Kidney (tissue), 13 donors: ENCODE measurements at regions not wholly inside any gene's neighbourhood (a gene's known extent, or its start where the extent isn't known, plus 50 kb on each side); places are given as distances from the start of the nearest gene placed in this dataset.

ENCODE experiments used
- DNase-seq, 5 donors: peaks; one replicate each; pipeline ENCODE4 v3.0.0-alpha.2; 2013 to 2020
- FAIRE-seq: peaks from 2 replicates; lab custom pipeline; 2012; peaks lifted over from hg19 to GRCh38; lab: Jason Lieb, UNC
- H3K27ac ChIP-seq, 2 donors: one replicate each; pipeline ENCODE4 v1.7.0; 2013; ENCODE audit warnings: low read depth in 2 of 2, low read length in 2 of 2, inconsistent platforms in 1 of 2
- H3K27me3 ChIP-seq: one replicate; pipeline ENCODE4 v1.7.1; 2013; ENCODE audit warnings: low read length, inconsistent platforms; ENCODE audit not compliant: control insufficient read depth, insufficient read depth
- H3K36me3 ChIP-seq, 3 donors: one replicate each; pipeline versions ENCODE4 v1.7.0 to v1.7.1; 2013; ENCODE audit warnings: low read length in 3 of 3, control low read depth in 1 of 3, inconsistent platforms in 1 of 3; ENCODE audit not compliant: insufficient read depth in 3 of 3, control insufficient read depth in 2 of 3
- H3K4me1 ChIP-seq, 3 donors: one replicate each; pipeline versions ENCODE4 v1.7.0 to v1.7.1; 2013; ENCODE audit warnings: low read length in 3 of 3, inconsistent platforms in 1 of 3, low read depth in 1 of 3; ENCODE audit not compliant: control insufficient read depth in 2 of 3, insufficient read depth in 2 of 3
- H3K4me3 ChIP-seq, 3 donors: one replicate each; pipeline versions ENCODE4 v1.7.0 to v1.8.1; 2013; ENCODE audit warnings: low read length in 3 of 3, control low read depth in 1 of 3, inconsistent platforms in 1 of 3
- H3K9ac ChIP-seq, 3 donors: one replicate each; pipeline versions ENCODE4 v1.7.0 to v1.7.1; 2013; ENCODE audit warnings: low read length in 3 of 3, control low read depth in 1 of 3, inconsistent platforms in 1 of 3
- H3K9me3 ChIP-seq, 3 donors: one replicate each; pipeline versions ENCODE4 v1.7.0 to v1.7.1; 2013; ENCODE audit warnings: low read length in 3 of 3, control low read depth in 1 of 3, inconsistent platforms in 1 of 3; ENCODE audit not compliant: control insufficient read depth in 2 of 3, insufficient read depth in 1 of 3
- intact Hi-C: fragments of 100-400 bp; cut with DNase I; formaldehyde crosslinking; loops from one replicate; pipeline ENCODE4 v1.11.1; 2022
- TF ChIP-seq, protein P1 (sequence below): IDR thresholded peaks from 3 replicates; pipeline ENCODE4 v1.5.1; 2012; ENCODE audit warnings: mild to moderate bottlenecking, moderate library complexity, borderline replicate concordance; ENCODE audit not compliant: insufficient read depth; ENCODE audit errors: extremely low read depth
- donor health status: control.
- donor health status: control.
- donor health status: control.
- donor health status: control.
- donor health status: control.
- donor health status: DM: yes; HTN: yes; CAD: no.
- donor health status: Normal renal cell carcinoma (clear cell type).

DNA sequence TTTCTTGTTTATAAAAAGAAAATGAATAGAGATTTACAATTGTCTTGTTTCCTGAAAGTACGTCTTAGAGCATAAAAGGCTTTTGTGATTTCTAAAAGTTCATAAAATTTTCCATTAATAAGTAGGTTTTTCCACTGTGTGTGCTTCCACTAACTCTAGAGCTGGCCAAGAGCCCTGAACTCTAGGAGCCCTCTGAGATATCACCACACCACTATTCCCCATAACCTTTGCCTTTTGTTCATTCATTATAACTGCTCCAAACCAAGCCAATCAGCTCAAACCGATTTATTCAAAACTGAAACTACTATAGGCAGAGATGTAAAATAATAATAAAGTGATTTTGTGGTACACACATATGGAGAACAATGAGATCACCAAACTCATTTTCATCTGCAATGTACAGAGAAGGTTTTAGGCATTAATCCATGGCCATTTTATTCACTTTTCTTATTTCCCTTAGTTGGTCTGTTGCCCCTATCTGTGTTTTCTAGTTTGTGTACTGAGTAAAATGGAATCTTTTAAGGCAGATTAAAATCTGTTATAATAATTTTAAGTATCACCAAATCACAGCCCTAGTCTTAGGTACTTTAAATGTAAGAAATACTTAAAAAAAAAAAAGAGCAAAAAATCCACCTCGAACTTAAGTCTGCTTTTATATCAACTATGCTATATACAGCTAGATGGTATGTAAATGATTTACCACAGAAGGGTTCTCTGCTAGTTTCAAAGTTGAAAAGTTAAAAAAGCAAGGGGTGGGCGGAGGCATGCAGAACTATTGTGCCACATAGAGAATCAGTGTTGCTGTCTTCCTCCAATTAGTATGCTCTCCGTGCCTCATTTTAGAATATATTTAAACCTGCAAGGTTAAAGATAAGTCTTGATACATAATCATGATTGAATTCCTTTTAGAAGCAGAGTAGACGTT lies 311.3 kb downstream of the KLF12 start:
- Histone ChIP-seq H3K9ac (no peak overlapping the region), H3K4me3 (no peak overlapping the region), H3K4me1 (no peaks in the 10 kb centered on the region), H3K36me3 (no peaks in the 10 kb centered on the region), H3K9me3 (no peaks in the 10 kb centered on the region), H3K27ac (no peak overlapping the region), H3K27me3 (no peaks in the 10 kb centered on the region)
- no peak for DNase-seq
- FAIRE-seq, result peak; percentile 38
- intact Hi-C loops, result no loop called here
- TF ChIP-seq, protein P1, sequence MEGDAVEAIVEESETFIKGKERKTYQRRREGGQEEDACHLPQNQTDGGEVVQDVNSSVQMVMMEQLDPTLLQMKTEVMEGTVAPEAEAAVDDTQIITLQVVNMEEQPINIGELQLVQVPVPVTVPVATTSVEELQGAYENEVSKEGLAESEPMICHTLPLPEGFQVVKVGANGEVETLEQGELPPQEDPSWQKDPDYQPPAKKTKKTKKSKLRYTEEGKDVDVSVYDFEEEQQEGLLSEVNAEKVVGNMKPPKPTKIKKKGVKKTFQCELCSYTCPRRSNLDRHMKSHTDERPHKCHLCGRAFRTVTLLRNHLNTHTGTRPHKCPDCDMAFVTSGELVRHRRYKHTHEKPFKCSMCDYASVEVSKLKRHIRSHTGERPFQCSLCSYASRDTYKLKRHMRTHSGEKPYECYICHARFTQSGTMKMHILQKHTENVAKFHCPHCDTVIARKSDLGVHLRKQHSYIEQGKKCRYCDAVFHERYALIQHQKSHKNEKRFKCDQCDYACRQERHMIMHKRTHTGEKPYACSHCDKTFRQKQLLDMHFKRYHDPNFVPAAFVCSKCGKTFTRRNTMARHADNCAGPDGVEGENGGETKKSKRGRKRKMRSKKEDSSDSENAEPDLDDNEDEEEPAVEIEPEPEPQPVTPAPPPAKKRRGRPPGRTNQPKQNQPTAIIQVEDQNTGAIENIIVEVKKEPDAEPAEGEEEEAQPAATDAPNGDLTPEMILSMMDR, result no peak

DNA sequence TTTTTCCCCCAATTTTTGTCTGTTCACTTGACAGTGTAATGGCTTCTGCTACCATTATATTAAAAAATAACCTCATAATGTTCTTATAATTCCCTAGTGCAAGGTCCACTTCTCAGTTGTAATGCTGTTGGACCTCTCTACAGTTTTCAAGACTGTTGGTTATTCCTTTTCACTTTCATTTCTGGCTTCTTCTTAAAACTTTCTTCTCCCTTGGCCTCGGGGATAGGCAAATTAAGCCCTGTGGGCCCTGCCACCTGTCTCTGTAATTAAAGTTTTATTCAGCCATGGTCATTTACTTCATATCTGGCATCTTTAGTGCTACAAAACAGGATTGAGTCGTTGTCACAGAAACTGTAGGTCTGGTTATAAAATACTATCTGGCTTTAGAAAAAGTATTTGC lies 313.5 kb downstream of the KLF12 start:
- DNase-seq (no peak), FAIRE-seq (no peak)
- no peaks in the 10 kb centered on the region for H3K27me3 ChIP-seq
- no peak overlapping the region for H3K9ac ChIP-seq
- H3K27ac ChIP-seq, result no peak overlapping the region
- intact Hi-C loops, result no loop called here
- no peaks in the 10 kb centered on the region for H3K36me3 ChIP-seq
- H3K4me3 ChIP-seq, result no peak overlapping the region
- H3K4me1 ChIP-seq, result no peaks in the 10 kb centered on the region
- TF ChIP-seq, protein P1, result no peak
- no peaks in the 10 kb centered on the region for H3K9me3 ChIP-seq

DNA sequence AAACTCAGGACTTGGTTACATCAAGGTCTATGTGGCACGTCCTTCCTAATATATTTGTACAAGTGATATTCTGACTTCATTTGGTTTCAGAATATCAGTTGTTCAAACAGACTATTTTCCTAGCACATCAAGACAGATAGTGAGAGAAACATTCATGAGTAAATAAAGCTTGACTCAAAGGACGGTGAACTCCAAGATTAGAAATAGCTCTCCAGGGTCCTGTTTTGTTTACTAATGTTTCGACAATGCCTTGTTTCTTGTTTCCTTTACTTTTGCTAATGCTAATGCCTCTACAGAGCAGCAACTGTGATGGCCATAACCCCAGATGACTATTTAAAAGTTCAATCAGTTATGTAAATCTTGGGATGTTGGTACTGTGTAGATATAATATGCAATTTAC lies 313.9 kb downstream of the KLF12 start:
- no peaks in the 10 kb centered on the region for H3K9me3 ChIP-seq
- intact Hi-C loops, result no loop called here
- no peak for FAIRE-seq

More for the DNA sequence above, 313.9 kb downstream of the KLF12 start:
- no peaks in the 10 kb centered on the region for H3K27me3 ChIP-seq
- H3K27ac ChIP-seq, result no peak overlapping the region
- no peak overlapping the region for H3K9ac ChIP-seq
- no peak overlapping the region for H3K4me3 ChIP-seq
- no peak for DNase-seq
- no peaks in the 10 kb centered on the region for H3K4me1 ChIP-seq
- TF ChIP-seq, protein P1, result no peak
- no peaks in the 10 kb centered on the region for H3K36me3 ChIP-seq
